HG03442 (cell line): ENCODE measurements at regions not wholly inside any gene's neighbourhood (a gene's known extent, or its start where the extent isn't known, plus 50 kb on each side); places are given as distances from the start of the nearest gene placed in this dataset.
"Not testable (repeated sequence)": the region's sequence is repeated elsewhere in the genome, so short reads cannot be mapped to it uniquely, and the experiment has no call there.

Experiments used
- ATAC-seq: cut with Tn5 transposase; IDR thresholded peaks from one replicate; pipeline ENCODE4 v1.9.1; 2021; ENCODE audit warnings: mild to moderate bottlenecking, moderate library complexity; ENCODE audit not compliant: unreplicated experiment

DNA sequence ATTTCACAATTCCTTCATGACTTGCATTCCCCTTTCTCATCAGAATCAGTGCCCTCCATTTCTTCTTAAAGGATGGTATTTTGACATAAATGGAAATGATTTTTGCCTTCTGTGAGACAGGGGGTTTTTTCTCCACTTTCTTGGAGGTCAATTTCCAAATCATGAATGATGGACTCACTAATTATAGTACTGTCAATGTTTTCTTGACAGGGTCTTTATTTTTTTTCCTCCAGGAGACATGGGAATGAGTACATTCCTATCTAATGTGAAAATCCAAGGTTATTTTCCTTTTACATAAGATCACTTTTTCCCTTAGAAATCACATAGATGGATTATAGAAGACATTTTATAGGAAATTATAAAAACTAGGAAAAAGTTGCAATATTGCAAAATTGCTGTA, 141.7 kb downstream of the SPATA31A6 start:
- not testable (repeated sequence) for ATAC-seq

DNA sequence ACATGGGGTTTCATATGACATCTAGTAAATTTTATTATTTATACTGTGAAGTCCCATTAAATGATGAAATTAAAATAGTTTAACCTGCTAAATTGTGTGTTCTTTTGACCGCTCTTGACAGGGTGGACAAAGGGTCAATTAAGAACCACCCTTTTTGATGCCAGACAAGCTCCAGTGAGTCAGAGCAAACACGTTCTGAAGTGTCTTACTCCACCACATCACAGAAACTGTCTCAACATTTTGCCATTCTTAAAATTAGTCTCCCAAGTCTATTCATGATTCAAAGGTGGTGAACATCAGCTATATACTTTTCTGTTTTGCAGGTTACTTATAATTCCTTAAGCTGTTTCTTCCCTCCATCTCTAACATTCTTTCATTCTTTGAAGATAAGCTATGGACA, 142.1 kb downstream of the SPATA31A6 start:
- not testable (repeated sequence) for ATAC-seq

DNA sequence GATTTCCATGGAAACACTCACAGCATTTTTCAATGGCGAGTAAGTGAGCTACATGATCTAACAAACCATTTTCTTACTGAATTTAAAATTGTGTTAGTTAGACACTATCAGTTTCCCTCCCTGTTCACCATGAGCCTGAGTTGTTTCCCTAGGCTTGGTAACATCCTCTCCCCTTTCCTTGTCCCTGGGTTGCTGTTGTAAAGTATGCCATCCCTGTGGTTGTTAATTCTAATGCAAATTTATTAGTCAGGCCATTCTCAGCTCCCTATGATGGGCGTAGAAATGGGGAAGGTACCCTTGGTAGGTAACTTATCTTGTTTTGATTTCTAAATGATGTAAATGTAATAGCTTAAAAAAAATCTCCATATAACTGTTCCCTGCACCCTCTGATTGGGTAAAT, 143.0 kb downstream of the SPATA31A6 start:
- not testable (repeated sequence) for ATAC-seq

DNA sequence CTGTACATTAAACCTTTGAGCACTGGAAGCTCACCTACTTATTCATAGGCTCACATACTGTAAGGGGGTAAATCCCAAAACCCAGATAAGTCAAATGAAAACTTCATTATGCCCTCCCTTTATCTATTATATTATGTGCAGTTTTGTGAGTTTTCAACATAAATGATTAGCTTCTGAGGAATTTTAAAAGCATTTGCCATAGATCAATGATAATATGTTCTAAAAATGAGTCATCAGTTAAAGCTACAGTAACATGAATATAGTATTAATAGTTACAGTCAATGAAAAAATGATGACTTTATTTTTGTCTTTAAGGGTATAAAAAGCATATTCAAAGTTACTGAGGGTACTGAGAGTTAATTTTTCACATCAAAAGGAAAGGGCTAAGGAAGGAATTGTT, 151.9 kb downstream of the SPATA31A6 start:
- not testable (repeated sequence) for ATAC-seq

DNA sequence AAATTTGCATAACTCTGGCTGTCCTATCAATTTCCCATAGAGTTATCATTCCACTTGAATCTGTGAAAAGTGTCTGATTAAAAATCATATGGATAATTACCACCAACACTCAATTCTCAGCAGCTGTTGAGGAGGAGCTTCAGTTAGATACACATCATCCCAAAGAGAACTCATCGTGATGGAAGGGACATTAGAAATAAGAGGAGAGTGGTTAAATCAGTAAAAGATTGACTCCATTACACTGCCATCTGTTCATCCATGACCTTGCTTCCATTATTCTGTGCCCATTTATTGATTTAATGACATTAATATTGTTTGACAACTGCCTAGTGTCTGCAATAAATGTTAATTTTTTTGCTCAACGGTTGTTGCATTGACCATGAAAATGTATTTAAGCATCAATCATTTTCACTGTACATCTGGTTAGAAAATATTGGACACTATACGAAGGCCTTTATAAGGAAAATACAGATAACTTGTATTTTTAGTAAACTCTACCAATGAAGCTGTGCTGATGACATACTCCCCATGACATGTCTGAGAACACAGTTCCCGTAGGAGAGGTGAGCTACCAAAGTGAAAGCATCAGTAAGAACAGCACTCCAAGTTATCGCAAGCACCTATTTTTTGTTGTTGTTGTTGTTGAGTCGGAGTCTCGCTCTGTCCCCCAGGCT, 152.7 kb downstream of the SPATA31A6 start:
- ATAC-seq: not testable (repeated sequence)

DNA sequence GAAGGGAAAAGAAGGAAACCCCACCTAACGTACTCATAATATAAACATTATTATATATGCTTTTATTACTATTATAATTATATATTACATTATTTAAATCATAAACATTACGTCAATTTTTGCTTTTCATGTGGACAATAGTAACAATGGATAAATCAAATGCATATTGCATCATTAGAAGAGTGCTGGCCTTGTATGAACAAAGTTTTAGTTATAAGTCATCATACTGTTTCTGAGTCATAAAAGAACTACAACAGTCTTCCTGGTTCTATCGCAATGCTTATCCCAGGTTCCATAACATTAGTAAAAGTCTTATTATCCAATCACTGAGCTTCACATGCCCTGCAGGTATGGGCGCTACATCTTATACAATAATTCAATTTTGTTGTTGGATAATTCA, 154.8 kb downstream of the SPATA31A6 start:
- ATAC-seq: not testable (repeated sequence)

DNA sequence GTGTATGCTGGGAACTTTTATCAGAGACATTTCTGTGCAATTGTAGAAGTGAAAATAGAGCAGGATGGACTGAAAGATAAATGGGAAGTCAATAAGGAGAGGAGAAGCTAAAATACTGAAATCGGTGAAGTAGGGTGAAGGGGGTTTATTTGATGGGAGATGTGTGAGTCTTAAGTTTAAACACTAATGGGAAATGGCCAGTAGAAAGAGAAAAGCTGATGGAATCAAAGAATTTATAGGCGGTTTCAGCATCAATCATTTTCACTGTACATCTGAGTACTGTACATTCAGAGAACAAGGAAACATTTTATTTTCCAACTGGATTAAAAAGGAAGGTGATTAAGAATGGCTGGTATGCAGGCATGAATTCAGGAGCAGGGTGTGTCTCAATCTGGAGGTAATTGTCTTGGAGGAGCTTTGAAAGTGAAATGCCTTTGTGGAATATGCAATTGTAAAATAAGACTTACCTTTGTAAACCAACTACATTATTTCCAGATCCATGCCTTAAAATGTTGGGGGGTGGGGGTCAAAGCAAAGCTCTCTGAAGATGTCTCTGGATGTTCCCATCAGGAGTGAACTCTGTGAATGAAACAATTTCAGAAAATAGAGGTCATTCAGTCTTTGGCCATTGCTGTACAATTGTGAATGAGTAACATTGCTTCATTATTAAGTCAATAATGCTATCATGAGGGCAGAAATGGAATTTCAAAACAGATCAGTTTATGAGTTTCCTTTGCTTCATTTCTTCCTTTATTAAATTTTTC, 156.4 kb downstream of the SPATA31A6 start:
- not testable (repeated sequence) for ATAC-seq

DNA sequence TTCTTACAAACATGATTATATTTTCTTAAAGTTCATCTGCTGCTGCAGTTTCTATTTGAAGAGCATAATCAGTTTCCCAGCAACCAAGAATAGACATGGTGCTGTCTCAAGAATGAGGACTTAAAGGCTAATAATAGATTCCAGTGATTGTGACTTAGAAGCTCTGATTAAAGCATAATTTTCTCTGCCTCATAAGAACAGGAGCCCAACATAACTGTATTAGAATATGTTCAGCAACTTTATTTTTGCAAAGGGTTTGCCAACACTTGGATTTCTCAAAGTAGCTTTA, 156.9 kb downstream of the SPATA31A6 start:
- ATAC-seq: not testable (repeated sequence)

DNA sequence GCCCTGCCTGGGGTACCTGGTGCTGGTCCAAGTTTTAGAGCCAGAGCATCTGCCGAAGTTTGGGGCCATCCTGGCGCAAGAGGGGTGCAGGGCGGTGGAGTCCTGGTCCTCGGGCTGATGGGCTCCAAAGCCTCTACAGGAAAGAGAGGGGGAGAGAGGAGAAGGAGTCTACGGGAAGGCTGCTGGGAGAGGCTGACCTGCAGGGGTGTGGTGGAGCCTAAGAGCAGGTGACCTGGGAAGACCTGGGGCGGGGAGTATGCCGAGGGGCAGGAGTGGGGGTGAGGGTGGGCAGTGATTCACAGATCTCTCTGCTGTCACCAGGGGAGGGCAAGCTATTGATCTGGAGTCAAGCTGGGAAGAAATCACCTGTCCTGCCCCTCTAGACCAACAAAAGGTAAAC, 158.4 kb downstream of the SPATA31A6 start:
- ATAC-seq: not testable (repeated sequence)

DNA sequence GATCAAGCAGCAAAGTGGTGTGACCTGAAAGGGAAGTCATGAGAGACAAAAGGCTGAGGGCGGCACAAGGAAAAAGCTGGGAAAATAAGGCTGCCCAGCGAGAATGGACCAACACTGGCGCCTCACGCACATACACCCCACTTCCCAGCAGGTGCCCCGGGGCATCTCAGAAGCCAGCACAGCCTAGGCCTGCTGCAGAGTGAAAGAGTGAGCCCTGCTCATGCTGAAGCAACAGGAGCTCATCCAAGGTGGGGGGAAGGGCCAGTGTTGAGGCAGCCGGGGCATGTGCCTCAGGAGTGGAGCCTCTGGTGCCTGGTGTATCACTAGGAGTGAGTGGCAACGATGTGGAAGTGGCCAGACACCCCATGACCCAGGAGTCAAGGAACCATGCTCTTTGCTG, 158.8 kb downstream of the SPATA31A6 start:
- not testable (repeated sequence) for ATAC-seq

DNA sequence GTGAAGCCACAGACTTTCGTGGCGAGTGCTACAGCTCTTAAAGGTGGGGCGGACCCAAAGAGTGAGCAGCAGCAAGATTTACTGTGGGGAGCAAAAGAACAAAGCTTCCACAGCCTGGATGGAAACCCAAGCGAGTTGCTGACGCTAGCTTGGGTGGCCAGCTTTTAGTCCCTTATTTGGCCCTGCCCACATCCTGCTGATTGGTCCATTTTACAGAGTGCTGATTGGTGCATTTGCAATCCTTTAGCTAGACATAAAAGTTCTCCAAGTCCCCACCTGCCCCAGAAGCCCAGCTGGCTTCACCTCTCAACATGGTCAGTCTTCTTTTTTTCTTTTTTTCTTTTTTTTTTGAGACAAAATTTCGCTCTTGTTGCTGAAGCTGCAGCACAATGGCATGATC, 161.0 kb downstream of the SPATA31A6 start:
- not testable (repeated sequence) for ATAC-seq

DNA sequence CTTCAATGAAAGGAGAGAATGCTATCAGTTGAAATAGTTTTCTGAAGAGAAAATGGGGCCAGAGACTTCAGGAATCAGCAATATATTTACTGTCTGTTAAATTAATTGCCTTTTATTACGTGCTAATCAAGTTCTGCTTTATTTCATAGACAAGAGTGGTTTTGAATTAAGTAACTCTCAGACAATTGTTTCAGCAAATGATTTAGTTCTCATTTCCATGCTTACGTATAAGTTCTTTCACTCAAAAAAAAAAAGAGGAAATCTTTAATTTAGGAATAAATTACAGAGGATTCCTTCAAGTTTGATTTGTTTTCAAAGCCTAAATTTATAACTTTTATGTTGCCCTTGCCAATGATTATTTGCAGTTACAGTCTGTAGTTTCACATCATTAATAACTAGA, 163.5 kb downstream of the SPATA31A6 start:
- ATAC-seq: not testable (repeated sequence)

DNA sequence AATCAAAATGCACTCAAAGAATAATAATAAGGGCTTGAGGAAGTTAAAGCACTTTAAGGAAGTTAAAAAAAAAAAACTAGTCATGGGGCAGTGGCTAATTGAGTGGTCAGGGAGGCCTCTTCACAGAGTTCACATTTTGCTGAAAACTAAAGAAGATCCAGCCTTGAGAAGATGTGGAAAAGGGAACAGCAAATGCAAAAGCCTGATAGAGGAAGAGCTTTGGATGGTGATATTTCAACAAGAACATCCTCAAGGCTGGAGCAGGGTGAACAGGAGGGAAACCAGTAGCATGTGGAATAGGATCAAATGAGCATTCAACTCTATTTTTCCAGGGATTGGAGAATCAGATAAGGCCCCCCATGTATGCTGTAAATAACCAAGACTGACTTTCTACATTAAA, 165.7 kb downstream of the SPATA31A6 start:
- ATAC-seq: not testable (repeated sequence)

DNA sequence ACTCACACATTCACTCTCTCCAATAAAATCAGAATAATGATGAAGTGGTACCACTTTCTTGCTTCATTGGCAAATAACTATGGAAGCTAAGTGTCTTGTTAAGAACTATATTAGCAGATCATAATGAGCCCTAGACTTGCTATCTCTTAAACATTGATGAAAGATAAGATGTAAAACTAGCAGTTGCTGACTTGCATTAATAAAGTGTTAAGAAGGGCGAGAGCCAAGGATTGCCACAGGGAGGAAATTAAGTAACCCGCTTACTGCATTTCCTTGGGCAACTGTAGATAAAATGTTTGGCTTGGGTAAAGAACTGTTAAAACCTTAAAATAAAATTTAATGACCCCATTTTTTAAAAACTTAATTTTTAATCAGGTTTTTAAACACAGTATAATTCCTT, 167.0 kb downstream of the SPATA31A6 start:
- ATAC-seq: not testable (repeated sequence)

DNA sequence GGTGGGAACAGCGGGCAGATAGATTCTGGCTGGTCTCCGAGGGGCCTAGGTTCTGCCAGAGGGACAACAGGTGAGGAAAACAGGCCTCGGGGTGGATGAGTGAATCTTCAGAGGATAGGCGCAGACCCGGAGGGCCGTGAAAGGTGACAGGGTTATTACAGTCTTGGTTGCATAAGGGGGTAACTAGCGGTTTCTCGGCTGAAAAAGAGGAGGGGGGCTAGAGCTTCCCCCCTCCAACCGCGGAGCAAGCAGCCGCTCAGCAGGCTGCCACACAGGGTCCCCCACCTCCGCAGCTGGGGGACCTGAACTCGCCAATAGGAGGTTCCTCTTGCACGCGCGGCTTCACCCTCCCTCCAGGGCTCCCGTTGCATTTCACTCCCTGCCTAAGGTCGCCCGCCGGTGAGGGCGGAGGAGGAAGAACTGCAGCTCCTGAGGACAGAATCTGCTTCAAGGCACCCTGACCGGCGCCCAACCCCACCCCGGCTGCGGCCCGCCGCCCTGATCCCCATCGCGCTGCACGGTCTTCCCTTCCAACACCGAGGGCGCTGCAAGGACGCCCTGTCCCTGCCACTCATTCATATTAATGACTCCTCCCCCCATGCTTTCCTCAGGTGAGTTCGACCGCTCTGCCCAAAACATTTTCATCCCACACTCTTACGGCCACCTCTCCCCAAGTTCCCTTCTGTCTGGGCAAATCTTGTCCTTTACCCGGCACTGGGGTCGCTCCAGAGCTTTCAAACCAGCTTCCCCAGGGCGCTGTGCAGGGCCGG, 174.3 kb downstream of the SPATA31A6 start:
- ATAC-seq: not testable (repeated sequence)

DNA sequence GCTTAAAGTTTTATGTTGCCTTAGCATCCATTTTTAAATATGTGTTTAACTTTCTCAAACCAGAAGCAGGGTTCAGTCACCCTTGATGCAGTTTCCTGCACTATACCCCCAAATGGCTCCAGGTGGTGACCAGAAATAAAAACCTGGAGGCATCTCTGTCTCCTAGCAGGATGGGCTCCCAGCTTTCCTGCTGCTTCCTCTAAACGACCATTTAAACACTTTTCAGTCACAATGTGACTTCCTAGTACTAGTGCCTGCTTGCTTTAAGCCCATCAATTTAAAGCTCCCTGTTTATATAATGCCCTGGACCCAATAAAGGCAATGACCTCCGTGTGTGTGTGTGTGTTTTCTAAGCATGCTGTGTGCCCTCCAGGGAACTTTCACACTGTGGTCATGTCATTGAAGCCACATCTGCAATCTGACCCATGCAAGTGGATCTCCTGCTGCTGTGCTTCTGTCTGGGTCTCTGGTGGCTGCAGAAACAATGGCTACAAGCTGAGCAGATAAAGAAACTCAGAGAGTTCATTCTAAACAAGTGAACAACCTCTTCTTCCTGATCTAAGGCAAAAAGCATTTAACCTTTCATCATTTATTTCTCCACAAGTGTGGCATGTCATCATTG, 175.3 kb downstream of the SPATA31A6 start:
- not testable (repeated sequence) for ATAC-seq

DNA sequence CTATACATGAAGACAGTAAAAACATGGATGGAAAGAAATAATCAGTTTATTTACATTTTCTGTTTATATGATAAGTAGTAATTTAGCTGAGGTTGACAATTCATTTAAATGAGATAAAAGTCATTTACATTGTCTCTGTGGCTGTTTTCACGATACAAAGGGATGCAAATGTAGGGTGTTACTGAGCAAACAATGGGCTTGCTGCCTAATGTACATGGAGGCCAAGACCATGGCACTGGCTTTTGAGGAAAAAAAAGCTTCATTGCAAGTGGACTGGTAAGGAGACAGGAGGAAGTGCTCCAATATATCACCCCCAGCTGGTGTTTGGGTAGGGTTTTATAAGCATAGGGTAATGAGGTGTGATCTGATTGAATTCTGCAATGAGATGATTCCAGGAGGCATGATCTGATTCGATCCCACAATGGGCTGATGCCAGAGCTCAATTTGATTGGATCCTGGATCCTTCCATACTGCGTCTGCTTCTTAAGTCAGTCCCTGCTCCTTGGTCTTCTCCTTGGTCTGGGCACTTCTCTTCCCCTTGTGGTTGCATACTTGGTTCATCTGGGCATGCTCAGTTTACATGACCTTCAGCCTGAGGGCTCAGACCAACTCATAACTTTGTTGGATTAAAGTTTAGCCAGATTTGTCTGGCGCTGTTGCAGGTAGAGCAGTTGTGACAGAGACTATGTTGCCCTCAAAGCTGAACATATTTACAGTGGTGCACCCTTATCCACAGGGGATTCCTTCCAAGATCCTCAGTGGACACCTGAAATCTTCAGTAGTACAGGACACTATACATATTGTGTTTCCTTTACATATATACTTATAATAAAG, 181.2 kb downstream of the SPATA31A6 start:
- ATAC-seq: not testable (repeated sequence)

DNA sequence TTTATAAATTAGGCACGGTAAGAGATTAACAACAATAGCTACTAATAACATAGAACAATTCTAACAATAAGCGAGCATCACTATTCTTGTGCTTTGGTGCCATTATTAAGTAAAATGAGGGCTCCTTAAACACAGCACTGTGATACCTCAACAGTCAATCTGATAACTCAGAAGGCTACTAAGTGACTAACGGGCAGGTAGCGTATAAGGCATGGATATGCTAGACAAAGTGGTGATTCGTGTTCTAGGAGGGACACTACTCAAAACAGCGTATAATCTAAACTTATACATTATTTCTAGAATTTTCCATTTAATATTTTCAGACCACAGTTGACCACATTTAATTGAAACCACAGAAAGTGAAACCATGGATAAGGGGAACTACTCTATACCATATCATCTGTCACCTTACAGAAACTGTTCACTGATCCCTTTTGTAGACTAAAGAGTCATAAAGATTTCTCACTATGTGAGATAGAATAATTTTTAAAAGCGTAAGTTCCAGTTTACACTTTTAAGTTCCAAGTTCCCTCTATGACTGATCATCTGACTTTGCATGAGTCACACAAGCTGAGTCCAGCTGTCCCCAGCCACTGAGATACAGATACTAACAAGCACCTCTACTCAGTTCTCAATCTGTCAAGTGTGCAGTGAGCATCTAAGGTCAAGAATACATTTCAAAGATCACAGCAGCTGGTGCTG, 181.9 kb downstream of the SPATA31A6 start:
- peak; percentile 95 for ATAC-seq

DNA sequence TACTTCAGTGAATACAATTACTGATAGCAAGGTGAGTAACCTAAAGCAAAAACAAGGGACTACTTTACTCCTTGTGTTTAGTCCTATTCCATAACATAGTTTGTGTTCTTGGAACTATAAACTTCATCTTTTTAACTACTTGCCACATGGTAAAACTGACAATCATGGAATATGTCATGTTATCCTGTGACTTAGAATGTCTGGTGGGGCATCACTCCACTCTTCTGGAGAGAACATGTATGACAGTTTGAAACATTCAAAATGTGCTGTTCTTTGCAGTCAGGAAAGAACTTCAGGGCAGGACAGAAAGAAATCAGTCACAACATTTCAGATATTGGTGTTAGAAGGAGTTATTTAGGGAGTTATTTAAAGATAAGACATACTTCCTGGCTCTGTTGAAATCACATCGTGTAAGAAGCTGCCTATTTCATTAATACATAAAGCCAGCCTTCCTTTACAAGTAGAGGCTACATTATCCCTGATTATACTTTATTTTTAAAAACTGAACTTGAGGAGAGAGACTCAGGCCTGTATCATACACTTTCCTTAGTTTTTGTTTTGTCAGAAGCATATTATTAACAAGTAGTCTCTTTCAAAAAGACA, 184.9 kb downstream of the SPATA31A6 start:
- not testable (repeated sequence) for ATAC-seq
